HEK293 (cell line): ENCODE measurements at regions not wholly inside any gene's neighbourhood (a gene's known extent, or its start where the extent isn't known, plus 50 kb on each side); places are given as distances from the start of the nearest gene placed in this dataset.

Source experiments
- CTCF ChIA-PET: fragments of 350-600 bp; formaldehyde crosslinking; extraction: SDS; loops from one replicate; lab custom pipeline; 2021; ENCODE audit warnings: antibody characterized with exemption; lab: Yijun Ruan, JAX
- POLR2A ChIA-PET: fragments of 300-600 bp; formaldehyde crosslinking; extraction: SDS; loops from one replicate; lab custom pipeline; 2020; ENCODE audit warnings: antibody characterized with exemption, inconsistent platforms; lab: Yijun Ruan, JAX
- H3K27ac ChIP-seq: fragments of 200-500 bp; sonication (Bioruptor generic); 2 replicates; pipeline ENCODE4 v1.5.1; 2014; ENCODE audit warnings: low read depth, low read length, control low read depth, inconsistent platforms; ENCODE audit errors: extremely low read depth
- H3K36me3 ChIP-seq, 2 experiments: fragments of 200-500 bp in 1 of 2; sonication (Bioruptor generic) in 1 of 2; 1 replicate in 1 of 2; 2 replicates in 1 of 2; pipeline ENCODE4 v1.5.1; 2014 to 2017; ENCODE audit warnings: inconsistent platforms in 2 of 2, low read length in 2 of 2; ENCODE audit not compliant: control insufficient read depth in 2 of 2, insufficient read depth in 1 of 2
- H3K4me1 ChIP-seq: fragments of 200-500 bp; sonication (Bioruptor generic); 2 replicates; pipeline ENCODE4 v1.5.1; 2014; ENCODE audit warnings: mild to moderate bottlenecking, low read length, inconsistent platforms; ENCODE audit not compliant: control insufficient read depth, insufficient read depth
- H3K4me3 ChIP-seq: 2 replicates; pipeline ENCODE4 v1.5.1; 2011; ENCODE audit warnings: low read depth, mild to moderate bottlenecking, control low read depth, low read length, moderate library complexity
- H3K9me3 ChIP-seq: fragments of 200-500 bp; sonication (Bioruptor generic); 2 replicates; pipeline ENCODE4 v1.5.1; 2014; ENCODE audit warnings: low read depth, low read length, inconsistent platforms; ENCODE audit not compliant: control insufficient read depth, insufficient read depth
- KLF8 ChIP-seq: fragments of 450-650 bp; formaldehyde crosslinking; IDR thresholded peaks from 2 replicates; pipeline ENCODE4 v1.5.1; 2016; ENCODE audit warnings: missing biosample characterization, missing genetic modification characterization
- MZF1 ChIP-seq: fragments of 450-650 bp; formaldehyde crosslinking; IDR thresholded peaks from 2 replicates; pipeline ENCODE4 v1.5.1; 2017; ENCODE audit warnings: missing biosample characterization, missing genetic modification characterization, borderline replicate concordance
- OSR2 ChIP-seq: fragments of 450-650 bp; formaldehyde crosslinking; IDR thresholded peaks from 2 replicates; pipeline ENCODE4 v1.5.1; 2016; ENCODE audit warnings: missing biosample characterization, missing genetic modification characterization
- SP3 ChIP-seq: fragments of 450-650 bp; formaldehyde crosslinking; IDR thresholded peaks from 2 replicates; pipeline ENCODE4 v1.5.1; 2016; ENCODE audit warnings: missing biosample characterization, missing genetic modification characterization
- TRIM28 ChIP-seq: IDR thresholded peaks from 2 replicates; pipeline ENCODE4 v1.6.1; 2011; ENCODE audit warnings: low read length, control low read depth, borderline replicate concordance
- YY1 ChIP-seq: fragments of 450-650 bp; formaldehyde crosslinking; IDR thresholded peaks from 2 replicates; pipeline ENCODE4 v1.5.1; 2018; ENCODE audit warnings: missing biosample characterization, missing genetic modification characterization
- YY2 ChIP-seq: fragments of 450-650 bp; formaldehyde crosslinking; IDR thresholded peaks from 2 replicates; pipeline ENCODE4 v1.5.1; 2016; ENCODE audit warnings: missing biosample characterization, missing genetic modification characterization
- ZBTB7A ChIP-seq: fragments of 450-650 bp; formaldehyde crosslinking; IDR thresholded peaks from 2 replicates; pipeline ENCODE4 v1.5.1; 2016; ENCODE audit warnings: low read depth, missing biosample characterization, missing genetic modification characterization
- ZFP41 ChIP-seq: fragments of 450-650 bp; formaldehyde crosslinking; IDR thresholded peaks from 2 replicates; pipeline ENCODE4 v1.5.1; 2016; ENCODE audit warnings: missing biosample characterization, missing genetic modification characterization, borderline replicate concordance
- ZNF174 ChIP-seq: fragments of 450-650 bp; formaldehyde crosslinking; IDR thresholded peaks from 2 replicates; pipeline ENCODE4 v1.5.0; 2017; ENCODE audit warnings: missing biosample characterization, mild to moderate bottlenecking, missing genetic modification characterization
- ZNF211 ChIP-seq: fragments of 450-650 bp; formaldehyde crosslinking; IDR thresholded peaks from 2 replicates; pipeline ENCODE4 v1.5.1; 2016; ENCODE audit warnings: low read depth, missing biosample characterization, missing genetic modification characterization
- ZNF561 ChIP-seq: fragments of 450-650 bp; IDR thresholded peaks from 2 replicates; pipeline ENCODE4 v1.5.1; 2018; ENCODE audit warnings: missing biosample characterization, missing genetic modification characterization, borderline replicate concordance
- ZNF596 ChIP-seq: fragments of 450-650 bp; IDR thresholded peaks from 2 replicates; pipeline ENCODE4 v1.5.0; 2018; ENCODE audit warnings: missing biosample characterization, mild to moderate bottlenecking, missing genetic modification characterization, moderate library complexity
- ZNF623 ChIP-seq: fragments of 450-650 bp; formaldehyde crosslinking; IDR thresholded peaks from 2 replicates; pipeline ENCODE4 v1.5.1; 2016; ENCODE audit warnings: missing biosample characterization, missing genetic modification characterization
- ZNF654 ChIP-seq: fragments of 450-650 bp; formaldehyde crosslinking; IDR thresholded peaks from 2 replicates; pipeline ENCODE4 v1.5.1; 2016; ENCODE audit warnings: low read depth, missing biosample characterization, missing genetic modification characterization
- ZNF660 ChIP-seq: fragments of 450-650 bp; IDR thresholded peaks from 2 replicates; pipeline ENCODE4 v1.5.1; 2018; ENCODE audit warnings: missing biosample characterization, mild to moderate bottlenecking, missing genetic modification characterization
- ZNF776 ChIP-seq: fragments of 450-650 bp; formaldehyde crosslinking; IDR thresholded peaks from 2 replicates; pipeline ENCODE4 v1.5.0; 2017; ENCODE audit warnings: missing biosample characterization, missing genetic modification characterization, borderline replicate concordance
- ZNF837 ChIP-seq: fragments of 450-650 bp; formaldehyde crosslinking; IDR thresholded peaks from 2 replicates; pipeline ENCODE4 v1.5.1; 2016; ENCODE audit warnings: missing biosample characterization, missing genetic modification characterization
- TF ChIP-seq, protein P1 (sequence below): fragments of 450-650 bp; formaldehyde crosslinking; IDR thresholded peaks from 2 replicates; pipeline ENCODE4 v1.5.1; 2016; ENCODE audit warnings: missing biosample characterization, missing genetic modification characterization
- TF ChIP-seq, protein P2 (sequence below): fragments of 450-650 bp; formaldehyde crosslinking; IDR thresholded peaks from 2 replicates; pipeline ENCODE4 v1.5.1; 2017; ENCODE audit warnings: missing biosample characterization, missing genetic modification characterization
- TF ChIP-seq, protein P3 (sequence below): fragments of 450-650 bp; IDR thresholded peaks from 2 replicates; pipeline ENCODE4 v1.5.1; 2018; ENCODE audit warnings: missing biosample characterization, mild to moderate bottlenecking, missing genetic modification characterization
- TF ChIP-seq, protein P4 (sequence below): fragments of 450-650 bp; formaldehyde crosslinking; conservative IDR thresholded peaks from 2 replicates; pipeline ENCODE4 v1.5.1; 2016; ENCODE audit warnings: low read depth, missing biosample characterization, missing genetic modification characterization
- TF ChIP-seq, protein P5 (sequence below): fragments of 450-650 bp; formaldehyde crosslinking; IDR thresholded peaks from 2 replicates; pipeline ENCODE4 v1.5.0; 2017; ENCODE audit warnings: missing biosample characterization, missing genetic modification characterization, borderline replicate concordance

DNA sequence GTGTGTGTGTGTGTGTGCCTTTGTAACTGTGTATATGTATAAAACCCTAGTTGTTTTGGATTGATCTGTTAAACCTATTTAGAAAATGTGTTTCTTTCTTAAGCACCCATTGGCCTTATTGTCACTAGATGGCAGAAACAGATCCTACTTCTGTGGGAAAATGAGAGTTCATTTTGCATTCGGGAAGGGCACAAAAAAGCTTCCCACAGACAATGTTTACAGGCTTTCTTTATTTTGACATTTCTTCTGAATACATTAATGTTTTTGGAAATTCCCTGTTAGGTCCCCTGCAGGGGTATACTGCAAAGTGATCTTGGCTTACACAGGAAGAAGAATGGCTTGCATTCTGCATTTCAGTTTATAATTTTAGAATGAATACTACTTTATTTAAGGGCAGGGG, 481.8 kb upstream of the ARRDC3 start:
- no peak overlapping the region for H3K4me3 ChIP-seq
- TF ChIP-seq MZF1 (tag by site-specific recombination) (no peak), ZBTB7A (tag by site-specific recombination) (no peak), ZNF654 (tag by site-specific recombination) (peak; percentile 31), OSR2 (tag by site-specific recombination) (no peak), SP3 (no peak)
- TF ChIP-seq, protein P1, sequence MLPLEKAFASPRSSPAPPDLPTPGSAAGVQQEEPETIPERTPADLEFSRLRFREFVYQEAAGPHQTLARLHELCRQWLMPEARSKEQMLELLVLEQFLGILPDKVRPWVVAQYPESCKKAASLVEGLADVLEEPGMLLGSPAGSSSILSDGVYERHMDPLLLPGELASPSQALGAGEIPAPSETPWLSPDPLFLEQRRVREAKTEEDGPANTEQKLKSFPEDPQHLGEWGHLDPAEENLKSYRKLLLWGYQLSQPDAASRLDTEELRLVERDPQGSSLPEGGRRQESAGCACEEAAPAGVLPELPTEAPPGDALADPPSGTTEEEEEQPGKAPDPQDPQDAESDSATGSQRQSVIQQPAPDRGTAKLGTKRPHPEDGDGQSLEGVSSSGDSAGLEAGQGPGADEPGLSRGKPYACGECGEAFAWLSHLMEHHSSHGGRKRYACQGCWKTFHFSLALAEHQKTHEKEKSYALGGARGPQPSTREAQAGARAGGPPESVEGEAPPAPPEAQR: no peak
- H3K9me3 ChIP-seq: no peaks in the 10 kb centered on the region
- POLR2A ChIA-PET: no interaction called here
- CTCF ChIA-PET: no interaction called here
- H3K36me3 ChIP-seq: no peaks in the 10 kb centered on the region
- H3K27ac ChIP-seq: no peak overlapping the region
- H3K4me1 ChIP-seq: no peaks in the 10 kb centered on the region

DNA sequence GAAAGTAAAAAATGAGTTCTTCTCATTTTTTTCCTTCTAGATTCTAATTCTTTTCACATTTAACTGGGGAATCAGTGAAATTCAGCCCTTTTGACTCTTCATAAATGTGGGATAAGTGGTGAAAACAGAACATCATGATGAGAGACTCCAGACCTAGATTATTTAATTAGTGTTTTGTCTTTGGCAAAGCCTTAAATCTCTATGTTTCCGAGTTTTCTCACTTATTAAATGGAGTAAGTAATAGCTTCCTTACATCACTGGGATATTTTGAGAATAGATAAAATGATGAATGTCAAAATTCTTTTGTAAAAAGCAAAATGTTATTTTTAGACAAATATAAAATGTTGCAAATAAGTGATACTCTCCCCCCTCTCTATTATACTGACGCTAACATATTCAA, 468.6 kb upstream of the ARRDC3 start:
- no peaks in the 10 kb centered on the region for H3K4me1 ChIP-seq
- H3K27ac ChIP-seq: no peak overlapping the region
- H3K9me3 ChIP-seq: no peaks in the 10 kb centered on the region
- POLR2A ChIA-PET: no interaction called here
- CTCF ChIA-PET: no interaction called here
- H3K36me3 ChIP-seq: no peaks in the 10 kb centered on the region
- no peak for TF ChIP-seq ZNF837 (tag by site-specific recombination)
- no peak for TF ChIP-seq ZNF660 (tag by site-specific recombination)
- no peak overlapping the region for H3K4me3 ChIP-seq

DNA sequence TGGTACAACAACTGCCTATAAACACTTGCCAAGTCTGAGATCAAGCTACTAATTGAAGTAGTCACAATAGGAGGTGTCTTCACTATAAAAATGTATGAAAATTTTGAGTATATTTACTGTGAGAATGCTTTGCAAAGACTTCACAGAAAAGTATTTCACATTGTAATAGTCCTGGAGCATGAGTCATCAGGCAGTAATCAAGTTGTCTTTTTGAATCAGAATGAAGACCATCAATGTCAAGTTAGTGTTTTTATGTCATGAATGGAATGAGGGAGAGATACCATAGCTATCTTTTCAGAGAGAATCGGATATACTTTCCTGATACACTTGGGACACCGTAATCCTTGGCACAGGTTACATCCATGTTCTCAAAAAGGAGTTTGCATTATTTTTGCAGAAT, 466.9 kb upstream of the ARRDC3 start:
- Histone ChIP-seq H3K27ac (no peak overlapping the region), H3K4me3 (no peak overlapping the region), H3K9me3 (no peaks in the 10 kb centered on the region), H3K4me1 (no peaks in the 10 kb centered on the region), H3K36me3 (no peaks in the 10 kb centered on the region)
- ChIA-PET POLR2A (no interaction called here), CTCF (no interaction called here)
- TF ChIP-seq, protein P2, sequence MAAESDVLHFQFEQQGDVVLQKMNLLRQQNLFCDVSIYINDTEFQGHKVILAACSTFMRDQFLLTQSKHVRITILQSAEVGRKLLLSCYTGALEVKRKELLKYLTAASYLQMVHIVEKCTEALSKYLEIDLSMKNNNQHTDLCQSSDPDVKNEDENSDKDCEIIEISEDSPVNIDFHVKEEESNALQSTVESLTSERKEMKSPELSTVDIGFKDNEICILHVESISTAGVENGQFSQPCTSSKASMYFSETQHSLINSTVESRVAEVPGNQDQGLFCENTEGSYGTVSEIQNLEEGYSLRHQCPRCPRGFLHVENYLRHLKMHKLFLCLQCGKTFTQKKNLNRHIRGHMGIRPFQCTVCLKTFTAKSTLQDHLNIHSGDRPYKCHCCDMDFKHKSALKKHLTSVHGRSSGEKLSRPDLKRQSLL (tag by site-specific recombination): no peak
- TF ChIP-seq TRIM28 (no peak), ZNF211 (tag by site-specific recombination) (no peak), ZNF596 (no peak), YY1 (tag by site-specific recombination) (no peak), ZNF623 (tag by site-specific recombination) (no peak), ZNF776 (no peak), ZNF561 (no peak), YY2 (tag by site-specific recombination) (no peak), KLF8 (tag by site-specific recombination) (no peak), ZFP41 (tag by site-specific recombination) (no peak), ZNF174 (tag by site-specific recombination) (no peak)
- TF ChIP-seq, protein P3, sequence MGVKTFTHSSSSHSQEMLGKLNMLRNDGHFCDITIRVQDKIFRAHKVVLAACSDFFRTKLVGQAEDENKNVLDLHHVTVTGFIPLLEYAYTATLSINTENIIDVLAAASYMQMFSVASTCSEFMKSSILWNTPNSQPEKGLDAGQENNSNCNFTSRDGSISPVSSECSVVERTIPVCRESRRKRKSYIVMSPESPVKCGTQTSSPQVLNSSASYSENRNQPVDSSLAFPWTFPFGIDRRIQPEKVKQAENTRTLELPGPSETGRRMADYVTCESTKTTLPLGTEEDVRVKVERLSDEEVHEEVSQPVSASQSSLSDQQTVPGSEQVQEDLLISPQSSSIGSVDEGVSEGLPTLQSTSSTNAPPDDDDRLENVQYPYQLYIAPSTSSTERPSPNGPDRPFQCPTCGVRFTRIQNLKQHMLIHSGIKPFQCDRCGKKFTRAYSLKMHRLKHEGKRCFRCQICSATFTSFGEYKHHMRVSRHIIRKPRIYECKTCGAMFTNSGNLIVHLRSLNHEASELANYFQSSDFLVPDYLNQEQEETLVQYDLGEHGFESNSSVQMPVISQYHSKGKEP: no peak
- TF ChIP-seq, protein P4, sequence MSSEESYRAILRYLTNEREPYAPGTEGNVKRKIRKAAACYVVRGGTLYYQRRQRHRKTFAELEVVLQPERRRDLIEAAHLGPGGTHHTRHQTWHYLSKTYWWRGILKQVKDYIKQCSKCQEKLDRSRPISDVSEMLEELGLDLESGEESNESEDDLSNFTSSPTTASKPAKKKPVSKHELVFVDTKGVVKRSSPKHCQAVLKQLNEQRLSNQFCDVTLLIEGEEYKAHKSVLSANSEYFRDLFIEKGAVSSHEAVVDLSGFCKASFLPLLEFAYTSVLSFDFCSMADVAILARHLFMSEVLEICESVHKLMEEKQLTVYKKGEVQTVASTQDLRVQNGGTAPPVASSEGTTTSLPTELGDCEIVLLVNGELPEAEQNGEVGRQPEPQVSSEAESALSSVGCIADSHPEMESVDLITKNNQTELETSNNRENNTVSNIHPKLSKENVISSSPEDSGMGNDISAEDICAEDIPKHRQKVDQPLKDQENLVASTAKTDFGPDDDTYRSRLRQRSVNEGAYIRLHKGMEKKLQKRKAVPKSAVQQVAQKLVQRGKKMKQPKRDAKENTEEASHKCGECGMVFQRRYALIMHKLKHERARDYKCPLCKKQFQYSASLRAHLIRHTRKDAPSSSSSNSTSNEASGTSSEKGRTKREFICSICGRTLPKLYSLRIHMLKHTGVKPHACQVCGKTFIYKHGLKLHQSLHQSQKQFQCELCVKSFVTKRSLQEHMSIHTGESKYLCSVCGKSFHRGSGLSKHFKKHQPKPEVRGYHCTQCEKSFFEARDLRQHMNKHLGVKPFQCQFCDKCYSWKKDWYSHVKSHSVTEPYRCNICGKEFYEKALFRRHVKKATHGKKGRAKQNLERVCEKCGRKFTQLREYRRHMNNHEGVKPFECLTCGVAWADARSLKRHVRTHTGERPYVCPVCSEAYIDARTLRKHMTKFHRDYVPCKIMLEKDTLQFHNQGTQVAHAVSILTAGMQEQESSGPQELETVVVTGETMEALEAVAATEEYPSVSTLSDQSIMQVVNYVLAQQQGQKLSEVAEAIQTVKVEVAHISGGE (tag by site-specific recombination): no peak
- TF ChIP-seq, protein P5, sequence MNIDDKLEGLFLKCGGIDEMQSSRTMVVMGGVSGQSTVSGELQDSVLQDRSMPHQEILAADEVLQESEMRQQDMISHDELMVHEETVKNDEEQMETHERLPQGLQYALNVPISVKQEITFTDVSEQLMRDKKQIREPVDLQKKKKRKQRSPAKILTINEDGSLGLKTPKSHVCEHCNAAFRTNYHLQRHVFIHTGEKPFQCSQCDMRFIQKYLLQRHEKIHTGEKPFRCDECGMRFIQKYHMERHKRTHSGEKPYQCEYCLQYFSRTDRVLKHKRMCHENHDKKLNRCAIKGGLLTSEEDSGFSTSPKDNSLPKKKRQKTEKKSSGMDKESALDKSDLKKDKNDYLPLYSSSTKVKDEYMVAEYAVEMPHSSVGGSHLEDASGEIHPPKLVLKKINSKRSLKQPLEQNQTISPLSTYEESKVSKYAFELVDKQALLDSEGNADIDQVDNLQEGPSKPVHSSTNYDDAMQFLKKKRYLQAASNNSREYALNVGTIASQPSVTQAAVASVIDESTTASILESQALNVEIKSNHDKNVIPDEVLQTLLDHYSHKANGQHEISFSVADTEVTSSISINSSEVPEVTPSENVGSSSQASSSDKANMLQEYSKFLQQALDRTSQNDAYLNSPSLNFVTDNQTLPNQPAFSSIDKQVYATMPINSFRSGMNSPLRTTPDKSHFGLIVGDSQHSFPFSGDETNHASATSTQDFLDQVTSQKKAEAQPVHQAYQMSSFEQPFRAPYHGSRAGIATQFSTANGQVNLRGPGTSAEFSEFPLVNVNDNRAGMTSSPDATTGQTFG (tag by site-specific recombination): no peak
